Upper lobe of left lung (tissue), 4 donors: ENCODE measurements at regions not wholly inside any gene's neighbourhood (a gene's known extent, or its start where the extent isn't known, plus 50 kb on each side); places are given as distances from the start of the nearest gene placed in this dataset.

Experiments used
- CTCF ChIP-seq, 6 experiments: fragments of 450-650 bp in 4 of 6; fragments of 200-600 bp in 2 of 6; sonication (generic) in 2 of 6; IDR thresholded peaks; one replicate each; pipeline ENCODE4 v1.5.1; 2016 to 2019; ENCODE audit warnings: antibody characterized with exemption in 6 of 6
- POLR2A ChIP-seq, 4 donors: fragments of 450-650 bp; IDR thresholded peaks; one replicate each; pipeline ENCODE4 v1.5.1; 2016 to 2017; ENCODE audit warnings: antibody characterized with exemption in 4 of 4, mild to moderate bottlenecking in 2 of 4
- POLR2AphosphoS5 ChIP-seq, 2 donors: sonication (generic); formaldehyde crosslinking; IDR thresholded peaks; one replicate each; pipeline ENCODE4 v1.5.1; 2017; ENCODE audit warnings: antibody characterized with exemption in 2 of 2

- TF ChIP-seq CTCF (IDR thresholded peaks at IDR 0.05) (no peak), POLR2AphosphoS5 (IDR thresholded peaks at IDR 0.05) (no peak), POLR2A (IDR thresholded peaks at IDR 0.05) (no peak)
Observed at GRCh38 chr2:103419506-103419905, 657.7 kb downstream of the TMEM182 start.
